Right lobe of liver (tissue), 4 donors: ENCODE measurements at regions not wholly inside any gene's neighbourhood (a gene's known extent, or its start where the extent isn't known, plus 50 kb on each side); places are given as distances from the start of the nearest gene placed in this dataset.

ENCODE experiments used
- POLR2A ChIP-seq: fragments of 450-650 bp; IDR thresholded peaks from one replicate; pipeline ENCODE4 v1.6.1; 2017; ENCODE audit warnings: antibody characterized with exemption, mild to moderate bottlenecking
- TF ChIP-seq, protein P1 (sequence below), 4 donors: fragments of 200-600 bp in 3 of 4; fragments of 450-650 bp in 1 of 4; IDR thresholded peaks; one replicate each; pipeline versions ENCODE4 v1.5.1 to v1.8.0; 2016 to 2022; ENCODE audit warnings: antibody characterized with exemption in 4 of 4, mild to moderate bottlenecking in 2 of 4
- donor health status: DM: no; HTN: no; CAD: no.
- donor health status: DM: no; HTN: no; CAD: no.
- donor health status: DM: no; HTN: yes; CAD: no.

DNA sequence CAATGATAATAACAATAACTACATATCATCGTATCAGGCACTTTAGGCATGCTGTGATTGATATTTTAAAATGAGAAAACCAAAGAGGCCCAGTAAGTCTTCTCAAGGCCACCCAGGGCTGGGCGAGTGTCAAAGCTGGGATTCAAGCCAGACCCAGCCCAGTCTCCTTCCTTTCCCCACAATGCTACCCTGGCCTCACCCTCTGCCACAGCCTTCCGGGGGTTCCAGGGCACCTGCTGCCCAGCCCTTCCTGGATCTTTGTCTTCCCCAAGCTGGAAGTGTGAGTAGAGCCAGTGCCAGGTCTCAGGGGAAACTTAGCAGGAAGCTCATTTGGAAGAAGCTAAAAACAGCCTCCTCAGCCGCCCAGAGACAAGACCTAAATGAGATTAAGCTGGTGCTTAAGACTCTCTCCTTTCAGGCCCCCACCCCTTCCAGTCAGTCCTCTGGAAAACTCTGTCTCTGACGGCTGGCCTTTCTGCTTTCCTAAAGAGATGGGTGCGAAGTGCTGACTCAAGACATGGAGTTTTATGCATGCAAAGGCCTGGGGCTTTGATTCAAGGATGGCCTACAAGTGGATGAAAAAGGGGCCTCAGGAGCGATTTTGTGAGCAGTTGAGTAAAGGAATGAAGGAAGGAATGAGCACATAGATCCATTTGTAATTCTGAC, 184.2 kb downstream of the KCNA5 start:
- TF ChIP-seq POLR2A: no peak
- TF ChIP-seq, protein P1, sequence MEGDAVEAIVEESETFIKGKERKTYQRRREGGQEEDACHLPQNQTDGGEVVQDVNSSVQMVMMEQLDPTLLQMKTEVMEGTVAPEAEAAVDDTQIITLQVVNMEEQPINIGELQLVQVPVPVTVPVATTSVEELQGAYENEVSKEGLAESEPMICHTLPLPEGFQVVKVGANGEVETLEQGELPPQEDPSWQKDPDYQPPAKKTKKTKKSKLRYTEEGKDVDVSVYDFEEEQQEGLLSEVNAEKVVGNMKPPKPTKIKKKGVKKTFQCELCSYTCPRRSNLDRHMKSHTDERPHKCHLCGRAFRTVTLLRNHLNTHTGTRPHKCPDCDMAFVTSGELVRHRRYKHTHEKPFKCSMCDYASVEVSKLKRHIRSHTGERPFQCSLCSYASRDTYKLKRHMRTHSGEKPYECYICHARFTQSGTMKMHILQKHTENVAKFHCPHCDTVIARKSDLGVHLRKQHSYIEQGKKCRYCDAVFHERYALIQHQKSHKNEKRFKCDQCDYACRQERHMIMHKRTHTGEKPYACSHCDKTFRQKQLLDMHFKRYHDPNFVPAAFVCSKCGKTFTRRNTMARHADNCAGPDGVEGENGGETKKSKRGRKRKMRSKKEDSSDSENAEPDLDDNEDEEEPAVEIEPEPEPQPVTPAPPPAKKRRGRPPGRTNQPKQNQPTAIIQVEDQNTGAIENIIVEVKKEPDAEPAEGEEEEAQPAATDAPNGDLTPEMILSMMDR (IDR thresholded peaks at IDR 0.05): no peak
